Adrenal gland (tissue), 5 donors: ENCODE measurements at regions not wholly inside any gene's neighbourhood (a gene's known extent, or its start where the extent isn't known, plus 50 kb on each side); places are given as distances from the start of the nearest gene placed in this dataset.
"Not testable (repeated sequence)": the region's sequence is repeated elsewhere in the genome, so short reads cannot be mapped to it uniquely, and the experiment has no call there.

ENCODE experiments used
- CTCF ChIP-seq, 6 experiments: fragments of 450-650 bp in 4 of 6; fragments of 200-600 bp in 2 of 6; sonication (generic) in 1 of 6; IDR thresholded peaks; 1 replicate in 5 of 6; 2 replicates in 1 of 6; pipeline versions ENCODE4 v1.5.1 to v1.8.0; 2016 to 2021; ENCODE audit warnings: antibody characterized with exemption in 6 of 6, mild to moderate bottlenecking in 2 of 6, moderate library complexity in 1 of 6
- POLR2A ChIP-seq, 2 donors: fragments of 450-650 bp; IDR thresholded peaks; one replicate each; pipeline ENCODE4 v1.6.1; 2017; ENCODE audit warnings: antibody characterized with exemption in 2 of 2, mild to moderate bottlenecking in 2 of 2, moderate library complexity in 1 of 2
- donor health status: DM: no; HTN: no; CAD: no.

DNA sequence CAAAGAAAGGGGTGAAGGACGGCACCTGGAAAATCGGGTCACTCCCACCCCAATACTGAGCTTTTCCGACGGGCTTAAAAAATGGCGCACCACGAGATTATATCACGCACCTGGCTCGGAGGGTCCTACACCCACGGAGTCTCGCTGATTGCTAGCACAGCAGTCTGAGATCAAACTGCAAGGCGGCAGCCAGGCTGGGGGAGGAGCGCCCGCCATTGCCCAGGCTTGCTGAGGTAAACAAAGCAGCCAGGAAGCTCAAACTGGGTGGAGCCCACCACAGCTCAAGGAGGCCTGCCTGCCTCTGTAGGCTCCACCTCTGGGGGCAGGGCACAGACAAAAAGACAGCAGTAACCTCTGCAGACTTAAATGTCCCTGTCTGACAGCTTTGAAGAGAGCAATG, 264.7 kb downstream of the BCHE start:
- TF ChIP-seq POLR2A, CTCF (IDR thresholded peaks at IDR 0.05): not testable (repeated sequence)
